MM.1S (cell line): ENCODE measurements at regions not wholly inside any gene's neighbourhood (a gene's known extent, or its start where the extent isn't known, plus 50 kb on each side); places are given as distances from the start of the nearest gene placed in this dataset.

ENCODE experiments used
- CTCF ChIP-seq: fragments of 300-600 bp; sonication (generic); IDR thresholded peaks from 2 replicates; pipeline ENCODE4 v1.5.1; 2016; ENCODE audit warnings: antibody characterized with exemption, low read length, mixed read lengths
- EZH2 ChIP-seq: fragments of 300-600 bp; sonication (generic); optimal IDR thresholded peaks from 2 replicates; pipeline ENCODE3; 2017; ENCODE audit warnings: low read depth, mild to moderate bottlenecking, antibody characterized with exemption, low read length, mixed read lengths

GRCh38 chr5:147055850-147056566 lies 177.5 kb upstream of the PPP2R2B start:
- TF ChIP-seq CTCF (no peak), EZH2 (no peak)
